MCF 10A (cell line): ENCODE measurements at regions not wholly inside any gene's neighbourhood (a gene's known extent, or its start where the extent isn't known, plus 50 kb on each side); places are given as distances from the start of the nearest gene placed in this dataset.
"Not testable (repeated sequence)": the region's sequence is repeated elsewhere in the genome, so short reads cannot be mapped to it uniquely, and the experiment has no call there.

Experiments
- BruUV-seq: library from RNA; stranded (reverse); fragments of 400-500 nt; replicated peaks from 2 replicates; lab custom pipeline; 2021; lab: Mats Ljungman, UMichigan
- CTCF ChIA-PET: fragments of 300-600 bp; sonication (Branson Sonifier 250); formaldehyde crosslinking; extraction: SDS; loops from one replicate; lab custom pipeline; 2021; ENCODE audit warnings: antibody characterized with exemption, inconsistent platforms; lab: Yijun Ruan, JAX
- POLR2A ChIA-PET: fragments of 300-600, 350-650 bp; sonication (Branson Sonifier 250); formaldehyde crosslinking; extraction: SDS; loops from one replicate; lab custom pipeline; 2020; ENCODE audit warnings: antibody characterized with exemption, inconsistent platforms; lab: Yijun Ruan, JAX
- DNase-seq: peaks from one replicate; pipeline ENCODE4 v3.0.0-alpha.2; 2018; ENCODE audit not compliant: unreplicated experiment
- H3K27ac Mint-ChIP-seq: one replicate; pipeline ENCODE4 v1.8.0; 2022; ENCODE audit warnings: mild to moderate bottlenecking, low read depth, mixed read lengths; ENCODE audit not compliant: unreplicated experiment
- H3K27me3 Mint-ChIP-seq: one replicate; pipeline ENCODE4 v1.8.0; 2022; ENCODE audit warnings: mixed read lengths; ENCODE audit not compliant: insufficient read depth, unreplicated experiment
- H3K36me3 Mint-ChIP-seq: one replicate; pipeline ENCODE4 v1.8.0; 2022; ENCODE audit warnings: mild to moderate bottlenecking, moderate library complexity, mixed read lengths; ENCODE audit not compliant: insufficient read depth, unreplicated experiment
- H3K4me1 Mint-ChIP-seq: one replicate; pipeline ENCODE4 v1.8.0; 2022; ENCODE audit warnings: mixed read lengths; ENCODE audit not compliant: insufficient read depth, unreplicated experiment
- H3K4me3 Mint-ChIP-seq: one replicate; pipeline ENCODE4 v1.8.0; 2022; ENCODE audit warnings: mild to moderate bottlenecking, moderate library complexity, mixed read lengths; ENCODE audit not compliant: unreplicated experiment
- H3K9me3 Mint-ChIP-seq: one replicate; pipeline ENCODE4 v1.8.0; 2022; ENCODE audit warnings: mixed read lengths; ENCODE audit not compliant: unreplicated experiment
- CTCF ChIP-seq: fragments of 200-600 bp; IDR thresholded peaks from one replicate; pipeline ENCODE4 v1.8.0; 2022; ENCODE audit warnings: antibody characterized with exemption, mild to moderate bottlenecking; ENCODE audit not compliant: unreplicated experiment
- intact Hi-C: fragments of 100-400 bp; cut with micrococcal nuclease; formaldehyde crosslinking; loops from 2 replicates; pipeline ENCODE4 v1.14.1; 2022

- no peaks in the 10 kb centered on the region for H3K27me3 Mint-ChIP-seq
- H3K4me3 Mint-ChIP-seq: no peak overlapping the region
- H3K36me3 Mint-ChIP-seq: no peaks in the 10 kb centered on the region
- TF ChIP-seq CTCF: no peak
- ChIA-PET CTCF (interaction anchor here (1.1 kb wide), 1 partner anchor 291 kb away, joined by 3 read pairs; no protein-coding TSS in a partner anchor), POLR2A (interaction anchor here (0.7 to 0.9 kb wide), 2 partner anchors 11 to 12 kb away, joined by 3 read pairs; no protein-coding TSS in a partner anchor)
- peaks cover 9% of the 10 kb centered on the region for H3K9me3 Mint-ChIP-seq
- intact Hi-C loops: no loop called here
- no peak overlapping the region for H3K27ac Mint-ChIP-seq
- peaks cover 13% of the 10 kb centered on the region for H3K4me1 Mint-ChIP-seq
- no peak for DNase-seq
- BruUV-seq: no TSS peak
Observed at GRCh38 chr2:160614391-160614790, 120.8 kb upstream of the RBMS1 start.

- TF ChIP-seq CTCF: no peak
- no peak for DNase-seq
- intact Hi-C loops: no loop called here
- ChIA-PET CTCF (interaction anchor here (0.6 kb wide), 1 partner anchor 330 kb away, joined by 3 read pairs; no protein-coding TSS in a partner anchor), POLR2A (no interaction called here)
- Mint-ChIP-seq H3K4me1 (peaks cover 13% of the 10 kb centered on the region), H3K4me3 (no peak overlapping the region), H3K27ac (no peak overlapping the region), H3K36me3 (no peaks in the 10 kb centered on the region), H3K27me3 (no peaks in the 10 kb centered on the region), H3K9me3 (peaks cover 9% of the 10 kb centered on the region)
- no TSS peak for BruUV-seq
Observed at GRCh38 chr2:160615706-160616105, 122.1 kb upstream of the RBMS1 start.

GRCh38 chr2:160616149-160616548, 122.5 kb upstream of the RBMS1 start:
- ChIA-PET POLR2A (no interaction called here), CTCF (no interaction called here)
- no peak for DNase-seq
- Mint-ChIP-seq H3K36me3 (no peaks in the 10 kb centered on the region), H3K4me3 (no peak overlapping the region), H3K9me3 (peaks cover 9% of the 10 kb centered on the region), H3K4me1 (peaks cover 13% of the 10 kb centered on the region), H3K27me3 (no peaks in the 10 kb centered on the region), H3K27ac (no peak overlapping the region)
- intact Hi-C loops: no loop called here
- no peak for TF ChIP-seq CTCF
- BruUV-seq: no TSS peak

GRCh38 chr2:160621748-160622147, 128.1 kb upstream of the RBMS1 start:
- intact Hi-C loops: no loop called here
- H3K27ac Mint-ChIP-seq: no peak overlapping the region
- H3K4me1 Mint-ChIP-seq: no peaks in the 10 kb centered on the region
- H3K27me3 Mint-ChIP-seq: no peaks in the 10 kb centered on the region
- H3K9me3 Mint-ChIP-seq: no peaks in the 10 kb centered on the region
- H3K4me3 Mint-ChIP-seq: no peak overlapping the region
- TF ChIP-seq CTCF: no peak
- CTCF ChIA-PET: no interaction called here
- DNase-seq: no peak
- POLR2A ChIA-PET: no interaction called here
- BruUV-seq: no TSS peak
- H3K36me3 Mint-ChIP-seq: no peaks in the 10 kb centered on the region

GRCh38 chr2:160628020-160628637, 134.5 kb upstream of the RBMS1 start:
- H3K36me3 Mint-ChIP-seq, H3K4me1 Mint-ChIP-seq, H3K4me3 Mint-ChIP-seq, intact Hi-C loops, BruUV-seq, H3K27me3 Mint-ChIP-seq, H3K27ac Mint-ChIP-seq, DNase-seq, H3K9me3 Mint-ChIP-seq: not testable (repeated sequence)
- POLR2A ChIA-PET: interaction anchor here (0.6 to 2.2 kb wide), 2 partner anchors 19 to 627 kb away, joined by 3 to 6 read pairs; no protein-coding TSS in a partner anchor
- CTCF ChIA-PET: interaction anchor here (0.7 kb wide), 2 partner anchors 198 to 439 kb away, joined by 3 read pairs; no protein-coding TSS in a partner anchor
